ENCODE measurements at regions not wholly inside any gene's neighbourhood (a gene's known extent, or its start where the extent isn't known, plus 50 kb on each side); places are given as distances from the start of the nearest gene placed in this dataset.

DNA sequence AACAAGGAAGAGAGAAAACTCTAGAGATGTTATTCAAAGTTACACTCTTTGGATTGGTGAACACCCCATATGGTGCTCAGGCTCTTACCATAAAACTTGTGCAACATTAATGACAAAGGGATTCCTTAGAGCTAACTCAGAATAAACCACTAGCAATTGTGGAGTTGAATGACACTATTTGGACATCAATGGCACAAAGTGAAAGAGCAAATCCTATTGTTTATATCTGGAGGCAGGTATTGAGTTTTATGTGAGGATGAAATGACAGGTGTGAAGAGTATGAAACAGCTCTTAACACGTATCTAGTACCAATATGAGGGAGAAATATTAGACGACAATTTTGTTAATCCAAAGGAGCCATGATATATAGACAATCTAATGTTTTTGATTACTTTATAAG, 584.9 kb upstream of the PBX1 start:
- H4K20me1 ChIP-seq (replicated peaks; ENCODE audit: control insufficient read depth, extremely low read depth, insufficient read depth, low read length) = no peaks in the 10 kb centered on the region
- no peak overlapping the region for H2AFZ ChIP-seq (ENCODE audit: low read depth, low read length)

DNA sequence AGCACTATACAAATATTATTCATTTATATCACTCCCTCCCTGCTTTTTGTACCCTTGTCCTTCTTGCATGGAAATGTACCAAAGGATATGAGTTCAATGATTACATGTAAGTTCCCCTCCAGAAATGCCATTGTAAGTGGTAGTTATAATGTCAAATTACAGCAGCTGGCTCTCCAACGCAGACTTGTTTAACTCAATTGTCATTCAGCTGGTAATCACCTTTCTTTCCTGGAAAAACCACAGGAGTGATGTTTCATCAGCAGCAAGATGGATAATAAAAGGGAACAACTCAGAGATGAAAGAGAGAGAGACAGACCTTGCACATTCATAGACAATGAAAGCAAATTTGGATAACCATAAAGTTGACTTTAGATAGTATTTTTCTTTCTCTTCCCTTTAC, 578.6 kb upstream of the PBX1 start:
- ChIA-PET POLR2A (no interaction called here), CTCF (no interaction called here)
- H2AFZ ChIP-seq (ENCODE audit: low read depth, low read length) = no peak overlapping the region
- BruUV-seq (replicated peaks) = no TSS peak
- H3K4me1 ChIP-seq (ENCODE audit: control insufficient read depth, extremely low read depth, insufficient read depth, low read length) = no peaks in the 10 kb centered on the region
- DNase-seq (ENCODE audit: low read depth, low spot score) (no peak), FAIRE-seq (no peak)
- H4K20me1 ChIP-seq (replicated peaks; ENCODE audit: control insufficient read depth, extremely low read depth, insufficient read depth, low read length) = no peaks in the 10 kb centered on the region
- no peak overlapping the region for H3K27ac ChIP-seq (ENCODE audit: insufficient read depth, low read depth, low read length)
- intact Hi-C loops (cut with micrococcal nuclease) = no loop called here
- dilution Hi-C loops (cut with MboI; ENCODE audit: extremely low pct_ligation_motif_present, low sequenced_read_pairs) = no loop called here
- no peak overlapping the region for H3K9ac ChIP-seq (replicated peaks; ENCODE audit: extremely low read depth, insufficient read depth, low read length)
- H3K9me1 ChIP-seq (replicated peaks; ENCODE audit: control insufficient read depth, extremely low read depth, insufficient read depth, low read length) = no peaks in the 10 kb centered on the region
- H3K4me2 ChIP-seq (ENCODE audit: insufficient read depth, low read length) = no peak overlapping the region
- no peaks in the 10 kb centered on the region for H3K9me3 ChIP-seq (replicated peaks; ENCODE audit: control insufficient read depth, insufficient read depth, low read length)
- H3K27me3 ChIP-seq (ENCODE audit: control insufficient read depth in 2 of 2, insufficient read depth in 2 of 2, low read length in 2 of 2) = no peaks in the 10 kb centered on the region
- TF ChIP-seq JUN (IDR thresholded peaks at IDR 0.05; ENCODE audit: borderline replicate concordance, insufficient read depth, insufficient read length, low read depth) (no peak), MYC (IDR thresholded peaks at IDR 0.05; ENCODE audit: low read depth, low read length) (no peak), POLR2A (IDR thresholded peaks at IDR 0.05; ENCODE audit: low read depth, low read length) (no peak)
- H3K4me3 ChIP-seq (replicated peaks in 1 of 3; ENCODE audit: insufficient read depth in 1 of 3, low read depth in 1 of 3, low read length in 3 of 3) = no peak overlapping the region
- H3K36me3 ChIP-seq (ENCODE audit: control insufficient read depth in 2 of 2, extremely low read depth in 1 of 2, insufficient read depth in 2 of 2, low read length in 2 of 2) = no peaks in the 10 kb centered on the region
- no peaks in the 10 kb centered on the region for H3K79me2 ChIP-seq (ENCODE audit: control insufficient read depth, insufficient read depth, low read length)

More for the DNA sequence above, 584.9 kb upstream of the PBX1 start:
- FAIRE-seq (no peak), DNase-seq (ENCODE audit: low read depth, low spot score) (no peak)
- Histone ChIP-seq H3K27me3 (ENCODE audit: control insufficient read depth in 2 of 2, insufficient read depth in 2 of 2, low read length in 2 of 2) (no peaks in the 10 kb centered on the region), H3K79me2 (ENCODE audit: control insufficient read depth, insufficient read depth, low read length) (no peaks in the 10 kb centered on the region), H3K4me2 (ENCODE audit: insufficient read depth, low read length) (no peak overlapping the region), H3K4me1 (ENCODE audit: control insufficient read depth, extremely low read depth, insufficient read depth, low read length) (no peaks in the 10 kb centered on the region), H3K9me3 (replicated peaks; ENCODE audit: control insufficient read depth, insufficient read depth, low read length) (no peaks in the 10 kb centered on the region), H3K9me1 (replicated peaks; ENCODE audit: control insufficient read depth, extremely low read depth, insufficient read depth, low read length) (no peaks in the 10 kb centered on the region), H3K9ac (replicated peaks; ENCODE audit: extremely low read depth, insufficient read depth, low read length) (no peak overlapping the region), H3K4me3 (replicated peaks in 1 of 3; ENCODE audit: insufficient read depth in 1 of 3, low read depth in 1 of 3, low read length in 3 of 3) (no peak overlapping the region), H3K36me3 (ENCODE audit: control insufficient read depth in 2 of 2, extremely low read depth in 1 of 2, insufficient read depth in 2 of 2, low read length in 2 of 2) (no peaks in the 10 kb centered on the region), H3K27ac (ENCODE audit: insufficient read depth, low read depth, low read length) (no peak overlapping the region)
- ChIA-PET POLR2A (no interaction called here), CTCF (no interaction called here)
- no peak for TF ChIP-seq FOS (IDR thresholded peaks at IDR 0.05; ENCODE audit: borderline replicate concordance, insufficient read depth, low read length)
- TF ChIP-seq MYC (IDR thresholded peaks at IDR 0.05; ENCODE audit: low read depth, low read length) = no peak
- TF ChIP-seq, protein P1, sequence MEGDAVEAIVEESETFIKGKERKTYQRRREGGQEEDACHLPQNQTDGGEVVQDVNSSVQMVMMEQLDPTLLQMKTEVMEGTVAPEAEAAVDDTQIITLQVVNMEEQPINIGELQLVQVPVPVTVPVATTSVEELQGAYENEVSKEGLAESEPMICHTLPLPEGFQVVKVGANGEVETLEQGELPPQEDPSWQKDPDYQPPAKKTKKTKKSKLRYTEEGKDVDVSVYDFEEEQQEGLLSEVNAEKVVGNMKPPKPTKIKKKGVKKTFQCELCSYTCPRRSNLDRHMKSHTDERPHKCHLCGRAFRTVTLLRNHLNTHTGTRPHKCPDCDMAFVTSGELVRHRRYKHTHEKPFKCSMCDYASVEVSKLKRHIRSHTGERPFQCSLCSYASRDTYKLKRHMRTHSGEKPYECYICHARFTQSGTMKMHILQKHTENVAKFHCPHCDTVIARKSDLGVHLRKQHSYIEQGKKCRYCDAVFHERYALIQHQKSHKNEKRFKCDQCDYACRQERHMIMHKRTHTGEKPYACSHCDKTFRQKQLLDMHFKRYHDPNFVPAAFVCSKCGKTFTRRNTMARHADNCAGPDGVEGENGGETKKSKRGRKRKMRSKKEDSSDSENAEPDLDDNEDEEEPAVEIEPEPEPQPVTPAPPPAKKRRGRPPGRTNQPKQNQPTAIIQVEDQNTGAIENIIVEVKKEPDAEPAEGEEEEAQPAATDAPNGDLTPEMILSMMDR (IDR thresholded peaks at IDR 0.05; ENCODE audit: extremely low read depth in 1 of 2, insufficient read depth in 1 of 2, low read depth in 1 of 2, low read length in 2 of 2) = no peak
- TF ChIP-seq POLR2AphosphoS5 (IDR thresholded peaks at IDR 0.05; ENCODE audit: insufficient read depth, low read depth, low read length) = no peak
- TF ChIP-seq, protein P2, sequence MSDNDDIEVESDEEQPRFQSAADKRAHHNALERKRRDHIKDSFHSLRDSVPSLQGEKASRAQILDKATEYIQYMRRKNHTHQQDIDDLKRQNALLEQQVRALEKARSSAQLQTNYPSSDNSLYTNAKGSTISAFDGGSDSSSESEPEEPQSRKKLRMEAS (IDR thresholded peaks at IDR 0.05; ENCODE audit: insufficient read depth, insufficient read length) = no peak
- no TSS peak for BruUV-seq (replicated peaks)
- intact Hi-C loops (cut with micrococcal nuclease) (no loop called here), dilution Hi-C loops (cut with MboI; ENCODE audit: extremely low pct_ligation_motif_present, low sequenced_read_pairs) (no loop called here)
